ENCODE measurements at regions not wholly inside any gene's neighbourhood (a gene's known extent, or its start where the extent isn't known, plus 50 kb on each side); places are given as distances from the start of the nearest gene placed in this dataset.

DNA sequence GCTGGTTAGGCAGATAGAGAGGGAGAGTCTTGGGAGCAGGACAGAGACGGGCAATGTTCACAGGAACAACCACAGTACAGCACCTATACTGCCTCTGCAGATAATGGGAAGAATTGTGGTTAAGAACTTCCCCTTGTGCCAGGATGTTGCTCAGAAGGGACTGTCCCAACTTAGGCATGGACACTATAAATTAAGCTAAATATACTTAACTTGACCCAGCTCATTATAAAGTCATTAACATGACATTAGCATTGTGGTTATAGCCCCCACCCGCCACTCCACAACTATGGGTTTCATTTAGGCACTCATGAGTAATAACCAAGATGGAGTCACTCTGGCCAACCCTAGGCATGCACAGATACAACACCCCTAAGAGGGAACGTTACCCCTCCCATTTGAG is 310.9 kb upstream of the NRG3 start:
- no peak for TF ChIP-seq CTCF (IDR thresholded peaks at IDR 0.05)
- no peaks in the 10 kb centered on the region for H3K36me3 Mint-ChIP-seq
- H3K27me3 Mint-ChIP-seq (ENCODE audit: low read depth in 3 of 3) = peaks cover 0 to 2% (median 1%) of the 10 kb centered on the region in 3 donors
- no peak overlapping the region for H3K4me3 Mint-ChIP-seq
- H3K9me3 Mint-ChIP-seq = peaks cover 0 to 6% (median 0%) of the 10 kb centered on the region in 7 donors
- H3K27ac Mint-ChIP-seq = peak overlapping the region in 1 of 7 donors; percentile 25
- no peaks in the 10 kb centered on the region for H4K20me1 ChIP-seq (ENCODE audit: insufficient read depth, low read length)
- no peak overlapping the region for H3K4me3 ChIP-seq (replicated peaks in 1 of 3; ENCODE audit: low read depth in 2 of 3, low read length in 3 of 3)
- H3K4me2 ChIP-seq (replicated peaks; ENCODE audit: extremely low read depth, low read length, poor library complexity, severe bottlenecking) = no peak overlapping the region
- no peaks in the 10 kb centered on the region for H3K79me2 ChIP-seq (ENCODE audit: insufficient read depth, low read length)
- intact Hi-C loops (cut with micrococcal nuclease) = no loop called here
- H3K27ac ChIP-seq (ENCODE audit: low read depth in 1 of 2, low read length in 2 of 2) = no peak overlapping the region
- H3K4me1 Mint-ChIP-seq = no peaks in the 10 kb centered on the region
- no peak overlapping the region for H3K9ac ChIP-seq (ENCODE audit: insufficient read depth, low read length, poor library complexity, severe bottlenecking)
- no peaks in the 10 kb centered on the region for H3K4me1 ChIP-seq (ENCODE audit: control insufficient read depth in 1 of 2, insufficient read depth in 2 of 2, low read length in 2 of 2)
- 60% methylated on average over 2 of the region's 3 CpGs for WGBS (ENCODE audit: insufficient coverage)
- DNase-seq = no peak
- H3K9me3 ChIP-seq (replicated peaks in 1 of 2; ENCODE audit: control insufficient read depth in 1 of 2, insufficient read depth in 1 of 2, low read length in 2 of 2) = peaks cover 0 to 4% of the 10 kb centered on the region in 2 donors
- H3K27me3 ChIP-seq (ENCODE audit: control insufficient read depth in 2 of 2, insufficient read depth in 2 of 2, low read length in 2 of 2) = no peaks in the 10 kb centered on the region
- H2AFZ ChIP-seq (ENCODE audit: insufficient read depth, low read depth, low read length, poor library complexity, severe bottlenecking) = no peak overlapping the region
- no peaks in the 10 kb centered on the region for H3K36me3 ChIP-seq (replicated peaks in 1 of 2; ENCODE audit: control insufficient read depth in 1 of 2, insufficient read depth in 2 of 2, low read length in 2 of 2)

DNA sequence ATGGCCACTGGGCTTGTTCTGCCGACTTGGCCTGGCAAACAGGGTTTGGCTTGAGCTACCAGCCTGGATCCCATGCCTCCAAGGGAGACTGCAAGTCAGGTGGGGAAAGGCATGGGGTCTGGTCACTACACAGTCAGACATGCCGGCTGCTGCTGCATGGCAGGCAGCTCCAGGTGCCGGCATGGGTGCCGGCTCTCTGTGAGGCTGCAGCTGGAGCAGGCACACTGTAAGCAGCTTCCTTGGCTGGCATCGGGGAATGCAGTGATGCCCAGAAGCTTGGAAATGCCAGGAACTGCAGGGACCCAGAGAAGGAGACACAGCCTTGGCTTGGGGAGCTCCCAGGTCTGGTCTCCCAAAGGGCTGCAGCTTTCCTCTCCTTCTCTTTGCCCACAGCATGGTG is 305.5 kb upstream of the NRG3 start:
- intact Hi-C loops (cut with micrococcal nuclease) = no loop called here
- Histone ChIP-seq H3K4me1 (ENCODE audit: control insufficient read depth in 1 of 2, insufficient read depth in 2 of 2, low read length in 2 of 2) (no peaks in the 10 kb centered on the region), H4K20me1 (ENCODE audit: insufficient read depth, low read length) (no peaks in the 10 kb centered on the region), H3K9ac (ENCODE audit: insufficient read depth, low read length, poor library complexity, severe bottlenecking) (no peak overlapping the region), H3K4me3 (replicated peaks in 1 of 3; ENCODE audit: low read depth in 2 of 3, low read length in 3 of 3) (no peak overlapping the region), H3K27ac (ENCODE audit: low read depth in 1 of 2, low read length in 2 of 2) (no peak overlapping the region), H3K79me2 (ENCODE audit: insufficient read depth, low read length) (no peaks in the 10 kb centered on the region), H3K4me2 (replicated peaks; ENCODE audit: extremely low read depth, low read length, poor library complexity, severe bottlenecking) (no peak overlapping the region), H3K36me3 (replicated peaks in 1 of 2; ENCODE audit: control insufficient read depth in 1 of 2, insufficient read depth in 2 of 2, low read length in 2 of 2) (no peaks in the 10 kb centered on the region), H2AFZ (ENCODE audit: insufficient read depth, low read depth, low read length, poor library complexity, severe bottlenecking) (no peak overlapping the region), H3K9me3 (replicated peaks in 1 of 2; ENCODE audit: control insufficient read depth in 1 of 2, insufficient read depth in 1 of 2, low read length in 2 of 2) (peaks cover 18 to 24% of the 10 kb centered on the region in 2 donors), H3K27me3 (ENCODE audit: control insufficient read depth in 2 of 2, insufficient read depth in 2 of 2, low read length in 2 of 2) (no peaks in the 10 kb centered on the region)
- Mint-ChIP-seq H3K36me3 (no peaks in the 10 kb centered on the region), H3K4me3 (no peak overlapping the region), H3K4me1 (no peaks in the 10 kb centered on the region), H3K27me3 (ENCODE audit: low read depth in 3 of 3) (peaks cover 0 to 2% (median 1%) of the 10 kb centered on the region in 3 donors), H3K9me3 (peaks cover 1 to 25% (median 10%) of the 10 kb centered on the region in 7 donors), H3K27ac (no peak overlapping the region)
- TF ChIP-seq CTCF (IDR thresholded peaks at IDR 0.05) = no peak
- no peak for DNase-seq
- WGBS (ENCODE audit: insufficient coverage) = 94% methylated on average over 5 of the region's 5 CpGs
